GM12864 (cell line): ENCODE measurements at regions not wholly inside any gene's neighbourhood (a gene's known extent, or its start where the extent isn't known, plus 50 kb on each side); places are given as distances from the start of the nearest gene placed in this dataset.

Experiments
- DNase-seq: peaks from one replicate; pipeline ENCODE4 v3.0.0-alpha.2; 2011; ENCODE audit warnings: low read depth
- H3K4me3 ChIP-seq: 2 replicates; pipeline ENCODE4 v1.5.1; 2011; ENCODE audit warnings: mild to moderate bottlenecking, low read depth, low read length, control low read depth
- CTCF ChIP-seq: IDR thresholded peaks from 2 replicates; pipeline ENCODE4 v1.5.1; 2011; ENCODE audit warnings: low read depth, mild to moderate bottlenecking, moderate library complexity, low read length, control low read depth, inconsistent platforms; ENCODE audit errors: missing control alignments

- no peak overlapping the region for H3K4me3 ChIP-seq
- no peak for TF ChIP-seq CTCF
- DNase-seq, result no peak
Observed at GRCh38 chr2:164091673-164092072, 355.9 kb upstream of the FIGN start.

GRCh38 chr2:164090533-164090932, 354.7 kb upstream of the FIGN start:
- no peak for TF ChIP-seq CTCF
- DNase-seq, result no peak
- no peak overlapping the region for H3K4me3 ChIP-seq

GRCh38 chr2:164084066-164084465, 348.3 kb upstream of the FIGN start:
- no peak overlapping the region for H3K4me3 ChIP-seq
- TF ChIP-seq CTCF, result no peak
- DNase-seq, result no peak

- no peak for DNase-seq
- TF ChIP-seq CTCF, result no peak
- no peak overlapping the region for H3K4me3 ChIP-seq
Observed at GRCh38 chr2:164080486-164080885, 344.7 kb upstream of the FIGN start.

- no peak for DNase-seq
- H3K4me3 ChIP-seq, result no peak overlapping the region
- no peak for TF ChIP-seq CTCF
Observed at GRCh38 chr2:164079258-164079657, 343.4 kb upstream of the FIGN start.

- no peak for DNase-seq
- H3K4me3 ChIP-seq, result no peak overlapping the region
- TF ChIP-seq CTCF, result no peak
Observed at GRCh38 chr2:164078421-164078820, 342.6 kb upstream of the FIGN start.
